ENCODE measurements at regions not wholly inside any gene's neighbourhood (a gene's known extent, or its start where the extent isn't known, plus 50 kb on each side); places are given as distances from the start of the nearest gene placed in this dataset.

DNA sequence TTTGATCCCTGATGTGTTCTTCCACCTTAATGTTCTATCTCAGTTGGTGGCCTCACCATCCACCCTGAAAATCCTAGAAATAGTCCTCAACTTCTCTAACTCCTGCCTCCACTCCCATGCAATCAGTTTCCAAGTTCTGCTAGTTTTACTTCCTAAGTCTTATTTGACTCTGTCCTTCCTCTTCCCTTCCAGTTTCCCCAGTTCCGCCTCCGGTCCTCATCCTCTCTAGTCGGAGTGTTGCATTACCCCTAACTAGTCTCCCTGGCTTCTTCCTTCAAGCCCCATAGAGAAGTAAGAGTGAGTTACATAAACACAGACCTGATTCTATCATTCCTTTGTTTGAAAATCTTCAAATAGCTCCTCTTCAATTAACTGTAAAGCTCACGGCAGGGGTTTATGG is 236.5 kb downstream of the GXYLT1 start:
- H3K9me3 Mint-ChIP-seq (ENCODE audit: low read depth), result no peaks in the 10 kb centered on the region
- TF ChIP-seq, protein P1, sequence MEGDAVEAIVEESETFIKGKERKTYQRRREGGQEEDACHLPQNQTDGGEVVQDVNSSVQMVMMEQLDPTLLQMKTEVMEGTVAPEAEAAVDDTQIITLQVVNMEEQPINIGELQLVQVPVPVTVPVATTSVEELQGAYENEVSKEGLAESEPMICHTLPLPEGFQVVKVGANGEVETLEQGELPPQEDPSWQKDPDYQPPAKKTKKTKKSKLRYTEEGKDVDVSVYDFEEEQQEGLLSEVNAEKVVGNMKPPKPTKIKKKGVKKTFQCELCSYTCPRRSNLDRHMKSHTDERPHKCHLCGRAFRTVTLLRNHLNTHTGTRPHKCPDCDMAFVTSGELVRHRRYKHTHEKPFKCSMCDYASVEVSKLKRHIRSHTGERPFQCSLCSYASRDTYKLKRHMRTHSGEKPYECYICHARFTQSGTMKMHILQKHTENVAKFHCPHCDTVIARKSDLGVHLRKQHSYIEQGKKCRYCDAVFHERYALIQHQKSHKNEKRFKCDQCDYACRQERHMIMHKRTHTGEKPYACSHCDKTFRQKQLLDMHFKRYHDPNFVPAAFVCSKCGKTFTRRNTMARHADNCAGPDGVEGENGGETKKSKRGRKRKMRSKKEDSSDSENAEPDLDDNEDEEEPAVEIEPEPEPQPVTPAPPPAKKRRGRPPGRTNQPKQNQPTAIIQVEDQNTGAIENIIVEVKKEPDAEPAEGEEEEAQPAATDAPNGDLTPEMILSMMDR (IDR thresholded peaks at IDR 0.05), result no peak
- no peaks in the 10 kb centered on the region for H3K4me1 Mint-ChIP-seq (ENCODE audit: low read depth)
- no peaks in the 10 kb centered on the region for H3K27me3 Mint-ChIP-seq (ENCODE audit: low read depth)
- no peak overlapping the region for H3K4me3 Mint-ChIP-seq (ENCODE audit: unreplicated experiment)
- no peak for DNase-seq (ENCODE audit: low spot score)
- H3K36me3 Mint-ChIP-seq (ENCODE audit: low read depth), result no peaks in the 10 kb centered on the region
- no peak overlapping the region for H3K27ac Mint-ChIP-seq (ENCODE audit: unreplicated experiment)

DNA sequence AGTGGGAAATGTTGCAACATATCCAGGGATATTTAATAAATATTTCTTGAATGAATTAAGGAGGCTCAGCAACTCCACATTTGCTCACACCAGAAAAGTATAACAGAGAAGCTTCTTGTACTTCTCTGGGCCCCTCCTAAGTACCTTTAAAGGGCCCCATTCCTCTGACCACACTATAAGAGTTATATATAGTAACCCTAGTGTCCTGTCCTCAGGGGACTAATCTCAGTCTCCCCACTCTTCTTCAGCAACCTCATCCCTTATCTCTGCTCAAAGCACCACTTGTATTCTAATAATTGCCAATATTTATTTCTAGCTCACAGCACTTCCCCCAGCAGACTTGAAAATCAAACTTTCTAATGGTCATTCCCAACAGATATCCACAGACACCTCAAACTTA is 237.1 kb downstream of the GXYLT1 start:
- Mint-ChIP-seq H3K36me3 (ENCODE audit: low read depth) (no peaks in the 10 kb centered on the region), H3K27me3 (ENCODE audit: low read depth) (no peaks in the 10 kb centered on the region), H3K9me3 (ENCODE audit: low read depth) (peaks cover 1% of the 10 kb centered on the region), H3K4me1 (ENCODE audit: low read depth) (no peaks in the 10 kb centered on the region), H3K4me3 (ENCODE audit: unreplicated experiment) (no peak overlapping the region), H3K27ac (ENCODE audit: unreplicated experiment) (no peak overlapping the region)
- TF ChIP-seq, protein P1 (IDR thresholded peaks at IDR 0.05), result no peak
- no peak for DNase-seq (ENCODE audit: low spot score)

DNA sequence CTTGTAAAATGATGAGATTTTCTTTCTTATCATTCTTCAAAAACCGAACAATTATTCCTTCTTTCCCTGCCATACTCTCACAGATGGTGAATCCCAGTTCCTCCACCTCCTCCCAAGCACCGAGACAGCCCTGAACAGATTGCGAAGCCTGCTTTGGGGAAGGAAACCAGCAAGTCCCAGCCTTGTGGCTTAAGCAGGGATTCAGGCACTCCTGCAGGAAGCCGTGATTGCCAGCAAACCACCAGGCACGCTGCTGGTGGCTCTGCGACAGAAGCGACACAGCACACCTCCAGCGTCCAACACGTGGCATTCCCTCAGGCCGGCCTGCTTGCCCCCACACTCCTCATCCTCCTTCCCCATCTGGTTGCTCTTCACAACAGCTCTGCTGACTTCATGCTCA is 237.7 kb downstream of the GXYLT1 start:
- H3K36me3 Mint-ChIP-seq (ENCODE audit: low read depth), result no peaks in the 10 kb centered on the region
- no peak overlapping the region for H3K27ac Mint-ChIP-seq (ENCODE audit: unreplicated experiment)
- no peaks in the 10 kb centered on the region for H3K4me1 Mint-ChIP-seq (ENCODE audit: low read depth)
- H3K9me3 Mint-ChIP-seq (ENCODE audit: low read depth), result peaks cover 3% of the 10 kb centered on the region
- no peak for DNase-seq (ENCODE audit: low spot score)
- no peaks in the 10 kb centered on the region for H3K27me3 Mint-ChIP-seq (ENCODE audit: low read depth)
- TF ChIP-seq, protein P1 (IDR thresholded peaks at IDR 0.05), result no peak
- H3K4me3 Mint-ChIP-seq (ENCODE audit: unreplicated experiment), result no peak overlapping the region

DNA sequence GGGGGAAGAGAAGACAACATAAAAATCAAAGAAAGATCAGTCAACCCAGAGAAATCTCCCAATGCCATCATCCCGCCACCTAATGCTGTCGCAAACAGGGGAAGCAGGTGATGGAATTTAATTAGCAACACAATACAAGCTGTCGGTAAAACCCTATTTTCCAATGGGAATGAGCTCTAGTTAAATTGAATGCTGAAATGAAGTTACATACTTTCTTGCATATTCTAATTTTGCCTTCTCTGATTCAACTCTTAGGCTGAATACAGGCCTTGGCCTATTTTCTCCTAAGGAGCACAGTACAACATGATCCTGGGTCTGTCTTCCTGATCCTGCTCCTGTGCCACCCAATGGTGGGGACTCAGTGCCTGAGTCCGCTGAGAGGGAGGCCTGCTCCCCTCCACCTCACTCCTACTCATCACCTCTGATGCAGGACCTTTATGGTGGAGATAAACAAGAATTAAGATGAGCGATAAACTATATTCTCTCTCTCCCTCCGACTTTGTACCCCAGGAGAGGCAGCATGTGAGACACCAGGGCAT is 238.8 kb downstream of the GXYLT1 start:
- Mint-ChIP-seq H3K9me3 (ENCODE audit: low read depth) (peaks cover 3% of the 10 kb centered on the region), H3K36me3 (ENCODE audit: low read depth) (no peaks in the 10 kb centered on the region), H3K27ac (ENCODE audit: unreplicated experiment) (no peak overlapping the region), H3K4me3 (ENCODE audit: unreplicated experiment) (no peak overlapping the region), H3K4me1 (ENCODE audit: low read depth) (no peaks in the 10 kb centered on the region), H3K27me3 (ENCODE audit: low read depth) (no peaks in the 10 kb centered on the region)
- TF ChIP-seq, protein P1 (IDR thresholded peaks at IDR 0.05), result no peak
- DNase-seq (ENCODE audit: low spot score), result no peak

DNA sequence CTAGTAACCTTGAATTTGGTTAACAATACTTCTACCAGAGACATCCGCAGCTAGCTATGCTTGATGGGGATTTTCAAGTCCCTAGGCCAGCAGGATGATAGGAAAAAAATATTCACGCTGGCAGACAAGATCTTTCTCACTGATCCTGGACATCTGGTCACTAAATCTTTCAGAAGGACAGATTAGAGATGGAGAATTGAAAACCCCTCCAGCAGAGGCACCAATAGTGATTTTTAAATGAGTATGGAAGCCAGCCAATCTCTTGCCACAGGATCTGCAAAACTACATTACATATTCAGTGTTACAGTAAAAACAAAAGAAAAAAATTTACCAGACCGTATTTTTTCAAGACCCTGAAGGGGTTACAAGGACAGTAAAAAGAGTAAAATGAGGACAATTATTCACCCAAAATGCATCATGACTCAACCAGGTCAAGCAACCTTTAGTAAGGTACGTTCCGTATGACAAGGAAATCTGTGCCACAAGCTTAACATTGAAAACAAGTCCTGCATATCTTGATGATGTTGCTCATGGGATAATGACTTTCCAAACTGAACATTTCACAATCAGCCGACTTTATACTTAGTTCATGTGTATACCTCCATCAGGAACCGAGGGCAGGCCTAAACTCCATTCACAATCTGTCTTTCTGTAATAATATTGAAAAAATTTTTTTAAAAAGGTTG is 239.5 kb downstream of the GXYLT1 start:
- no peak for DNase-seq (ENCODE audit: low spot score)
- H3K9me3 Mint-ChIP-seq (ENCODE audit: low read depth), result peaks cover 3% of the 10 kb centered on the region
- H3K27me3 Mint-ChIP-seq (ENCODE audit: low read depth), result no peaks in the 10 kb centered on the region
- H3K27ac Mint-ChIP-seq (ENCODE audit: unreplicated experiment), result no peak overlapping the region
- no peaks in the 10 kb centered on the region for H3K36me3 Mint-ChIP-seq (ENCODE audit: low read depth)
- no peak overlapping the region for H3K4me3 Mint-ChIP-seq (ENCODE audit: unreplicated experiment)
- TF ChIP-seq, protein P1 (IDR thresholded peaks at IDR 0.05), result no peak
- H3K4me1 Mint-ChIP-seq (ENCODE audit: low read depth), result no peaks in the 10 kb centered on the region

Measured in chondrocyte (in vitro differentiated cells).